ENCODE measurements at regions not wholly inside any gene's neighbourhood (a gene's known extent, or its start where the extent isn't known, plus 50 kb on each side); places are given as distances from the start of the nearest gene placed in this dataset.

DNA sequence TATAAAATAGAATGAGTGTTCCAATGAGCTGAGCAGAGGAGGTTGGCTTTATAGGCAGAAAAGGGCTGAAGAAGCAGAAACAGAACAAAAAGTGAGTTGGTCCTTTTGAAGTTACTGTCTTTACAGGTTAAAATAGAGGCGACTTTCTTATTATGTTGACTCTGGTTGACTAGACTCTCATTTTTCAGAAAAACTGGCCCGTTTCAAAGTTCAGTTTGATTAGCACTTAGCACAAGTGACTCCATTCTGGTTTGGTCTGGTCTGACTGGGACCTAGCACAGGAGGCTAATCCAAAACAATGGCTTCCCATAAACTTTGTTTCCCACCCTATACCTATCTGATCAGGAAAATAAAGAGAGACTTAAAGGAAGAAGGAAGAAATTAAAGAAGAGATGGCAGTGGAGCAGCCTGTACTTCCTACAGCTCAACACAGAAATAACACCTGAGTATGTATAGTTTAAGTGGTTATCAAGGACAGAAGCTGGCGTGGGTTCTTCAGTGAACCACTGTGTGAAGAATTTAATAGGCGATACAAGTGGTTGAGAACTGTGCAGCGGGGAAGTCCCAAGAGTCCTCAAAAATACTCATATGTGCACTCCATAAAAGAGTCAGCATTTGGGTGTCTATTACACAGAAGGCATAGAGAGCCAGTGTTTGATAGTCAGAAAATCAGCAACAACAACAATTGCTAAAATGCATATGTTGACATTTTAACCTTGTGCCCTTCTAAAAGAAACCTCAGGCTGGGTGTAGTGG lies 554.8 kb upstream of the HTR2C start:
- TF ChIP-seq YY1 (IDR thresholded peaks at IDR 0.05; ENCODE audit: insufficient read depth, insufficient read length) = no peak
- no peak for TF ChIP-seq SUZ12 (IDR thresholded peaks at IDR 0.05; ENCODE audit: extremely low read depth, insufficient read depth, insufficient read length)
- TF ChIP-seq ZNF274 (IDR thresholded peaks at IDR 0.05; ENCODE audit: low read depth, low read length) = no peak
